HCT116 (cell line): ENCODE measurements at regions not wholly inside any gene's neighbourhood (a gene's known extent, or its start where the extent isn't known, plus 50 kb on each side); places are given as distances from the start of the nearest gene placed in this dataset.

Experiments used
- ATAC-seq: fragments of 200-7000 bp; cut with Tn5 transposase; 2 replicates; pipeline ENCODE4 v1.9.1; 2020; ENCODE audit warnings: mild to moderate bottlenecking, moderate library complexity
- BruUV-seq: library from RNA; stranded (reverse); fragments of 400-500 nt; replicated peaks from 2 replicates; lab custom pipeline; 2021; lab: Mats Ljungman, UMichigan
- CTCF ChIA-PET: fragments of 300-600 bp; sonication (Branson Sonifier 250); formaldehyde crosslinking; loops from one replicate; lab custom pipeline; 2021; ENCODE audit warnings: antibody characterized with exemption; lab: Charles Lee
- POLR2A ChIA-PET: fragments of 300-600, 350-600 bp; sonication (Branson Sonifier 250); formaldehyde crosslinking; loops from one replicate; lab custom pipeline; 2021; ENCODE audit warnings: antibody characterized with exemption; lab: Charles Lee
- RAD21 ChIA-PET, 2 experiments: fragments of 300-600 bp; sonication (Branson Sonifier 250); formaldehyde crosslinking; loops; one replicate each; lab custom pipeline; 2023; ENCODE audit warnings: low total read pairs in 2 of 2; ENCODE audit not compliant: uncharacterized antibody in 2 of 2, unreplicated experiment in 2 of 2, low non-redundant PET in 1 of 2; lab: Charles Lee
- DNase-seq: peaks from one replicate; pipeline ENCODE4 v3.0.0-alpha.2; 2010; ENCODE audit warnings: low read depth, low spot score
- H2AFZ ChIP-seq: fragments of 200-600 bp; shearing (Covaris generic), sonication (generic); 2 replicates; pipeline ENCODE4 v1.6.1; 2017; ENCODE audit warnings: low read depth, mixed run types, mixed read lengths, antibody characterized with exemption, low read length; ENCODE audit not compliant: poor library complexity, severe bottlenecking
- H3K27ac ChIP-seq: 2 replicates; pipeline ENCODE4 v1.5.1; 2012; ENCODE audit warnings: low read depth, low read length
- H3K27me3 ChIP-seq: fragments of 200-600 bp; sonication (generic); 2 replicates; pipeline ENCODE4 v1.6.1; 2016; ENCODE audit warnings: mixed run types, low read length, mixed read lengths; ENCODE audit not compliant: insufficient read depth
- H3K36me3 ChIP-seq, 2 experiments: fragments of 200-500 bp in 1 of 2; fragments of 200-600 bp in 1 of 2; sonication (Bioruptor generic) in 1 of 2; sonication (generic) in 1 of 2; 2 replicates each; pipeline versions ENCODE4 v1.5.1 to v1.6.1; 2014 to 2016; ENCODE audit warnings: low read length in 2 of 2, inconsistent platforms in 1 of 2, mixed read lengths in 1 of 2, mixed run types in 1 of 2; ENCODE audit not compliant: insufficient read depth in 2 of 2, control insufficient read depth in 1 of 2
- H3K4me1 ChIP-seq, 2 experiments: fragments of 200-600 bp in 1 of 2; sonication (generic) in 1 of 2; 2 replicates each; pipeline versions ENCODE4 v1.5.1 to v1.6.1; 2012 to 2017; ENCODE audit warnings: low read length in 2 of 2, inconsistent platforms in 1 of 2, mild to moderate bottlenecking in 1 of 2, mixed read lengths in 1 of 2, mixed run types in 1 of 2, moderate library complexity in 1 of 2; ENCODE audit not compliant: insufficient read depth in 2 of 2, control insufficient read depth in 1 of 2
- H3K4me2 ChIP-seq: fragments of 200-600 bp; sonication (generic); 2 replicates; pipeline ENCODE4 v1.6.1; 2017; ENCODE audit warnings: mixed run types, low read length, mixed read lengths
- H3K4me3 ChIP-seq, 2 experiments: fragments of 200-600 bp in 1 of 2; sonication (generic) in 1 of 2; replicated peaks in 1 of 2; 2 replicates each; pipeline ENCODE4 v1.5.1; 2011 to 2016; ENCODE audit warnings: low read length in 2 of 2, control low read depth in 1 of 2, low read depth in 1 of 2, mild to moderate bottlenecking in 1 of 2, mixed read lengths in 1 of 2, mixed run types in 1 of 2
- H3K79me2 ChIP-seq: fragments of 200-600 bp; sonication (generic); 2 replicates; pipeline ENCODE4 v1.6.1; 2017; ENCODE audit warnings: mild to moderate bottlenecking, mixed run types, low read length, moderate library complexity, mixed read lengths; ENCODE audit not compliant: insufficient read depth
- H3K9ac ChIP-seq: fragments of 200-600 bp; sonication (generic); 2 replicates; pipeline ENCODE4 v1.6.1; 2016; ENCODE audit warnings: low read length, mixed read lengths
- H3K9me2 ChIP-seq: fragments of 200-600 bp; sonication (generic), shearing (Covaris generic); 2 replicates; pipeline ENCODE4 v1.6.1; 2017; ENCODE audit warnings: mixed run types, mild to moderate bottlenecking, moderate library complexity; ENCODE audit not compliant: insufficient read depth
- H3K9me3 ChIP-seq, 2 experiments: fragments of 200-500 bp in 1 of 2; fragments of 200-600 bp in 1 of 2; sonication (Bioruptor generic) in 1 of 2; sonication (generic) in 1 of 2; 2 replicates each; pipeline ENCODE4 v1.6.1; 2014 to 2017; ENCODE audit warnings: low read length in 2 of 2, mixed read lengths in 2 of 2, inconsistent platforms in 1 of 2, low read depth in 1 of 2, mild to moderate bottlenecking in 1 of 2, mixed run types in 1 of 2, moderate library complexity in 1 of 2; ENCODE audit not compliant: control insufficient read depth in 1 of 2, insufficient read depth in 1 of 2
- H4K20me1 ChIP-seq: fragments of 200-600 bp; sonication (generic), shearing (Covaris generic); 2 replicates; pipeline ENCODE4 v1.6.1; 2017; ENCODE audit warnings: mixed run types, mild to moderate bottlenecking, moderate library complexity; ENCODE audit not compliant: insufficient read depth
- ATF3 ChIP-seq: IDR thresholded peaks from 2 replicates; pipeline ENCODE4 v1.6.1; 2012
- CTCF ChIP-seq, 3 experiments: fragments of 200-600 bp in 1 of 3; sonication (generic) in 1 of 3; IDR thresholded peaks in 2 of 3; conservative IDR thresholded peaks in 1 of 3; 2 replicates each; pipeline ENCODE4 v1.5.1; 2012 to 2017; ENCODE audit warnings: low read depth in 2 of 3, low read length in 2 of 3, antibody characterized with exemption in 1 of 3, borderline replicate concordance in 1 of 3, control low read depth in 1 of 3, mild to moderate bottlenecking in 1 of 3, mixed read lengths in 1 of 3, mixed run types in 1 of 3, moderate library complexity in 1 of 3; ENCODE audit not compliant: insufficient read depth in 1 of 3
- EGR1 ChIP-seq: IDR thresholded peaks from 2 replicates; pipeline ENCODE4 v1.6.1; 2012; ENCODE audit warnings: low read depth
- ELF1 ChIP-seq: IDR thresholded peaks from 2 replicates; pipeline ENCODE4 v1.6.1; 2012; ENCODE audit warnings: low read depth, borderline replicate concordance
- EZH2 ChIP-seq: fragments of 200-600 bp; sonication (generic); IDR thresholded peaks from 2 replicates; pipeline ENCODE4 v1.6.1; 2017; ENCODE audit warnings: antibody characterized with exemption, mixed run types
- FOSL1 ChIP-seq: IDR thresholded peaks from 2 replicates; pipeline ENCODE4 v1.6.1; 2012; ENCODE audit warnings: low read depth
- POLR2A ChIP-seq: IDR thresholded peaks from 2 replicates; pipeline ENCODE4 v1.7.0; 2011; ENCODE audit warnings: borderline replicate concordance; ENCODE audit not compliant: insufficient read depth, insufficient read length; ENCODE audit errors: extremely low read depth
- SIN3A ChIP-seq: IDR thresholded peaks from 2 replicates; pipeline ENCODE4 v1.6.1; 2012; ENCODE audit warnings: low read depth
- SRF ChIP-seq: IDR thresholded peaks from 2 replicates; pipeline ENCODE4 v1.6.1; 2012; ENCODE audit warnings: low read depth
- TCF7L2 ChIP-seq: IDR thresholded peaks from 2 replicates; pipeline ENCODE4 v1.7.0; 2011; ENCODE audit warnings: borderline replicate concordance, inconsistent platforms; ENCODE audit not compliant: insufficient read depth, insufficient read length; ENCODE audit errors: extremely low read depth
- YY1 ChIP-seq: IDR thresholded peaks from 2 replicates; pipeline ENCODE4 v1.6.1; 2011; ENCODE audit warnings: low read length, low read depth, moderate library complexity, mild to moderate bottlenecking; ENCODE audit not compliant: insufficient replicate concordance; ENCODE audit errors: extremely low read depth
- ZNF274 ChIP-seq: fragments of 200-500 bp; sonication (Bioruptor generic); IDR thresholded peaks from 2 replicates; pipeline ENCODE4 v1.6.1; 2014; ENCODE audit warnings: mild to moderate bottlenecking, low read depth, low read length, inconsistent platforms
- intact Hi-C: fragments of 100-400 bp; cut with micrococcal nuclease; formaldehyde crosslinking; loops from 2 replicates; pipeline ENCODE4 v1.10.0; 2022
- TF ChIP-seq, protein P1 (sequence below): IDR thresholded peaks from 2 replicates; pipeline ENCODE4 v1.6.1; 2011; ENCODE audit warnings: mild to moderate bottlenecking, low read length, moderate library complexity; ENCODE audit not compliant: insufficient replicate concordance; ENCODE audit errors: extremely low read depth

DNA sequence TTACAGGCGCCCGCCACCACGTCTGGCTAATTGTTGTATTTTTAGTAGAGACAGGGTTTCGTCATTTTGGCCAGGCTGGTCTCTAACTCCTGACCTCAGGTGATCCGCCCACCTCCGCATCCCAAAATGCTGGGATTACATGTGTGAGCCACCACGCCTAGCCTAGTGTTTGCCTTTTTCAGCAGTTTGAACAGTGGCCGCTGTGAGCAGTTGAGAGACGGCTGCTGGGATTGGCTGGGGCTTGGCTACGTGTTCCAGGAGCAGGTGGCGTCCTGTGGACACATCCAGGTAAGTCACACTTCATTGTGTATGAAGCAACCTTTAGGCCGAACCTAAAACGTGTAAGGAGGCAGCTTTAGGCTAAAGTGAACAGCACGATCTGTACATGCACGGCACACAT, 231.8 kb upstream of the PITRM1 start (continued):
- no peak for TF ChIP-seq CTCF (IDR thresholded peaks at IDR 0.05 in 2 of 3, conservative IDR thresholded peaks at IDR 0.05 in 1 of 3; ENCODE audit: borderline replicate concordance in 1 of 3, insufficient read depth in 1 of 3, low read depth in 2 of 3, low read length in 2 of 3)
- no peak for TF ChIP-seq EGR1
- no peak for TF ChIP-seq SRF

GRCh38 chr10:3402187-3402751, 229.7 kb upstream of the PITRM1 start:
- H3K4me1 ChIP-seq: no peaks in the 10 kb centered on the region
- no peaks in the 10 kb centered on the region for H3K79me2 ChIP-seq
- H3K4me3 ChIP-seq: no peak overlapping the region
- TF ChIP-seq POLR2A: no peak
- H3K27ac ChIP-seq: no peak overlapping the region
- H3K27me3 ChIP-seq: no peaks in the 10 kb centered on the region
- intact Hi-C loops: no loop called here
- no peak overlapping the region for H2AFZ ChIP-seq
- no peaks in the 10 kb centered on the region for H4K20me1 ChIP-seq
- H3K4me2 ChIP-seq: no peak overlapping the region
- POLR2A ChIA-PET: no interaction called here
- H3K36me3 ChIP-seq: no peaks in the 10 kb centered on the region
- H3K9me2 ChIP-seq: no peaks in the 10 kb centered on the region
- DNase-seq (no peak), ATAC-seq (no peak)
- H3K9me3 ChIP-seq: no peaks in the 10 kb centered on the region
- RAD21 ChIA-PET: no interaction called here
- H3K9ac ChIP-seq: no peak overlapping the region
- BruUV-seq: no TSS peak
- CTCF ChIA-PET: interaction anchor here (0.6 kb wide), 1 partner anchor 1257 kb away, joined by 3 read pairs; no protein-coding TSS in a partner anchor

DNA sequence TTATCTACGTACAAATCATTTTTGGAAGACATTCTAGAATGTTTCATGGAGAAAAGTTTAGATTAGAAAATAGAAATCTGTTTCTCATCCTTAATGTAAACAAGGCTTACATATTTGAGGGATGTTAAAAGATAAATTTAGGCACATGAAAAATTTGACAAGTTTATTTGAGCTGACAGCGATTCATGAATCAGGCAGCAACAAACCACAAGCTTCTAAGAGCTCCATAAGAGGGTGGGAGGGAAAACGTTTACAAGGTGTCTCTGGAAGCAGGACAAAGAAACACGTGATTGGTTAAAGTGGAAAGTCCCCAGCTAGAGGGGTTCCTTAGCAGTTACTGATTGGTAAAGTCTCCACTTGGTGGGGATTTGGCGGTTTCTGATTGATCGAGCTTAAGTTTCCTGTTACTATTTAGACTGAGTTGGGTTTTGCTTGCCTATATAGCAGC, 228.9 kb upstream of the PITRM1 start:
- no peak overlapping the region for H3K27ac ChIP-seq
- no peaks in the 10 kb centered on the region for H3K36me3 ChIP-seq
- H3K27me3 ChIP-seq: no peaks in the 10 kb centered on the region
- CTCF ChIA-PET: interaction anchor here (0.6 kb wide), 1 partner anchor 1258 kb away, joined by 3 read pairs; no protein-coding TSS in a partner anchor
- RAD21 ChIA-PET: no interaction called here
- no peak for ATAC-seq
- no peaks in the 10 kb centered on the region for H3K4me1 ChIP-seq
- no peaks in the 10 kb centered on the region for H3K9me2 ChIP-seq
- DNase-seq: no peak
- no peak overlapping the region for H3K4me2 ChIP-seq
- no peak overlapping the region for H3K9ac ChIP-seq
- no peak overlapping the region for H3K4me3 ChIP-seq
- POLR2A ChIA-PET: no interaction called here
- H3K79me2 ChIP-seq: no peaks in the 10 kb centered on the region
- BruUV-seq: no TSS peak
- H3K9me3 ChIP-seq: no peaks in the 10 kb centered on the region
- H2AFZ ChIP-seq: no peak overlapping the region
- intact Hi-C loops: no loop called here
- no peaks in the 10 kb centered on the region for H4K20me1 ChIP-seq
- TF ChIP-seq ELF1 (no peak), SIN3A (no peak), FOSL1 (no peak), EZH2 (no peak), YY1 (no peak), ZNF274 (no peak), ATF3 (no peak), TCF7L2 (no peak)
- TF ChIP-seq, protein P1, sequence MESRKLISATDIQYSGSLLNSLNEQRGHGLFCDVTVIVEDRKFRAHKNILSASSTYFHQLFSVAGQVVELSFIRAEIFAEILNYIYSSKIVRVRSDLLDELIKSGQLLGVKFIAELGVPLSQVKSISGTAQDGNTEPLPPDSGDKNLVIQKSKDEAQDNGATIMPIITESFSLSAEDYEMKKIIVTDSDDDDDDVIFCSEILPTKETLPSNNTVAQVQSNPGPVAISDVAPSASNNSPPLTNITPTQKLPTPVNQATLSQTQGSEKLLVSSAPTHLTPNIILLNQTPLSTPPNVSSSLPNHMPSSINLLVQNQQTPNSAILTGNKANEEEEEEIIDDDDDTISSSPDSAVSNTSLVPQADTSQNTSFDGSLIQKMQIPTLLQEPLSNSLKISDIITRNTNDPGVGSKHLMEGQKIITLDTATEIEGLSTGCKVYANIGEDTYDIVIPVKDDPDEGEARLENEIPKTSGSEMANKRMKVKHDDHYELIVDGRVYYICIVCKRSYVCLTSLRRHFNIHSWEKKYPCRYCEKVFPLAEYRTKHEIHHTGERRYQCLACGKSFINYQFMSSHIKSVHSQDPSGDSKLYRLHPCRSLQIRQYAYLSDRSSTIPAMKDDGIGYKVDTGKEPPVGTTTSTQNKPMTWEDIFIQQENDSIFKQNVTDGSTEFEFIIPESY: no peak
